Trophoblast cell (in vitro differentiated cells and primary cell): ENCODE measurements at regions not wholly inside any gene's neighbourhood (a gene's known extent, or its start where the extent isn't known, plus 50 kb on each side); places are given as distances from the start of the nearest gene placed in this dataset.
"Not testable (repeated sequence)": the region's sequence is repeated elsewhere in the genome, so short reads cannot be mapped to it uniquely, and the experiment has no call there.

Experiments used
- DNase-seq, 2 donors: peaks; one replicate each; pipeline ENCODE4 v3.0.0-alpha.2; 2016
- H2AFZ ChIP-seq: 2 replicates; pipeline ENCODE4 v1.6.1; 2013; ENCODE audit warnings: low read length, moderate library complexity, mild to moderate bottlenecking; ENCODE audit not compliant: insufficient read depth, poor library complexity
- H2AK5ac ChIP-seq: 2 replicates; pipeline ENCODE4 v1.6.1; 2013; ENCODE audit warnings: mild to moderate bottlenecking, low read length
- H2BK120ac ChIP-seq: 2 replicates; pipeline ENCODE4 v1.6.1; 2013; ENCODE audit warnings: low read length, mild to moderate bottlenecking, moderate library complexity; ENCODE audit not compliant: insufficient read depth, poor library complexity
- H2BK12ac ChIP-seq: 2 replicates; pipeline ENCODE4 v1.6.1; 2013; ENCODE audit warnings: mild to moderate bottlenecking, low read length, moderate library complexity
- H2BK5ac ChIP-seq: 2 replicates; pipeline ENCODE4 v1.6.1; 2013; ENCODE audit warnings: low read length, low read depth, moderate library complexity, mild to moderate bottlenecking; ENCODE audit not compliant: poor library complexity
- H3K14ac ChIP-seq: 2 replicates; pipeline ENCODE4 v1.6.1; 2013; ENCODE audit warnings: mild to moderate bottlenecking, low read length
- H3K18ac ChIP-seq: 2 replicates; pipeline ENCODE4 v1.6.1; 2013; ENCODE audit warnings: mild to moderate bottlenecking, low read length
- H3K23ac ChIP-seq: 2 replicates; pipeline ENCODE4 v1.6.1; 2013; ENCODE audit warnings: low read length
- H3K27ac ChIP-seq: 2 replicates; pipeline ENCODE4 v1.5.1; 2013; ENCODE audit warnings: low read depth, mild to moderate bottlenecking, inconsistent platforms, low read length, moderate library complexity
- H3K27me3 ChIP-seq: 2 replicates; pipeline ENCODE4 v1.6.1; 2013; ENCODE audit warnings: inconsistent platforms, mild to moderate bottlenecking, low read length, moderate library complexity; ENCODE audit not compliant: insufficient read depth
- H3K36me3 ChIP-seq, 2 experiments: 1 replicate in 1 of 2; 2 replicates in 1 of 2; pipeline ENCODE4 v1.6.1; 2013; ENCODE audit warnings: low read length in 2 of 2, mild to moderate bottlenecking in 2 of 2, moderate library complexity in 1 of 2; ENCODE audit not compliant: insufficient read depth in 2 of 2, control insufficient read depth in 1 of 2
- H3K4ac ChIP-seq: 2 replicates; pipeline ENCODE4 v1.6.1; 2013; ENCODE audit warnings: low read depth, mild to moderate bottlenecking, low read length, moderate library complexity
- H3K4me1 ChIP-seq, 2 experiments: 1 replicate in 1 of 2; 2 replicates in 1 of 2; pipeline ENCODE4 v1.6.1; 2013; ENCODE audit warnings: low read length in 2 of 2, mild to moderate bottlenecking in 2 of 2, moderate library complexity in 1 of 2; ENCODE audit not compliant: insufficient read depth in 2 of 2, control insufficient read depth in 1 of 2
- H3K4me2 ChIP-seq: 2 replicates; pipeline ENCODE4 v1.6.1; 2013; ENCODE audit warnings: inconsistent platforms, mild to moderate bottlenecking, low read length, moderate library complexity
- H3K4me3 ChIP-seq: 2 replicates; pipeline ENCODE4 v1.5.1; 2013; ENCODE audit warnings: mild to moderate bottlenecking, low read depth, low read length, inconsistent platforms
- H3K79me1 ChIP-seq: one replicate; pipeline ENCODE4 v1.6.1; 2013; ENCODE audit warnings: low read length
- H3K79me2 ChIP-seq: 2 replicates; pipeline ENCODE4 v1.6.1; 2013; ENCODE audit warnings: low read length, mild to moderate bottlenecking; ENCODE audit not compliant: control insufficient read depth, insufficient read depth, poor library complexity
- H3K9ac ChIP-seq: 2 replicates; pipeline ENCODE4 v1.6.1; 2013; ENCODE audit warnings: mild to moderate bottlenecking, low read length
- H3K9me3 ChIP-seq: 2 replicates; pipeline ENCODE4 v1.6.1; 2013; ENCODE audit warnings: low read depth, mild to moderate bottlenecking, control low read depth, inconsistent platforms, low read length; ENCODE audit not compliant: insufficient read depth
- H4K12ac ChIP-seq: 2 replicates; pipeline ENCODE4 v1.6.1; 2013; ENCODE audit warnings: low read depth, mild to moderate bottlenecking, low read length, moderate library complexity
- H4K8ac ChIP-seq: 2 replicates; pipeline ENCODE4 v1.6.1; 2013; ENCODE audit warnings: low read depth, mild to moderate bottlenecking, low read length, moderate library complexity
- H4K91ac ChIP-seq: one replicate; pipeline ENCODE4 v1.6.1; 2013; ENCODE audit warnings: low read depth, mild to moderate bottlenecking, low read length, moderate library complexity
- WGBS: extraction: QIAGEN DNeasy Blood & Tissue Kit; methylation state at CpG from one replicate; pipeline ENCODE4 v1.1.7; 2013; ENCODE audit warnings: missing lambda C conversion rate; ENCODE audit not compliant: insufficient read length, insufficient coverage; ENCODE audit errors: extremely low coverage; 5-methylcytosine and 5-hydroxymethylcytosine counted together

- no peak overlapping the region for H3K18ac ChIP-seq
- H2BK120ac ChIP-seq: no peak overlapping the region
- no peaks in the 10 kb centered on the region for H3K9me3 ChIP-seq
- no CpG with 5 or more reads among the region's 3 CpGs for WGBS
- no peak overlapping the region for H3K4me3 ChIP-seq
- H3K4me2 ChIP-seq: no peak overlapping the region
- peaks cover 5 to 7% of the 10 kb centered on the region in 2 experiments for H3K4me1 ChIP-seq
- no peaks in the 10 kb centered on the region for H3K27me3 ChIP-seq
- H3K9ac ChIP-seq: no peak overlapping the region
- H2BK12ac ChIP-seq: no peak overlapping the region
- no peak overlapping the region for H4K12ac ChIP-seq
- H2AK5ac ChIP-seq: no peak overlapping the region
- no peak overlapping the region for H3K27ac ChIP-seq
- no peak overlapping the region for H4K91ac ChIP-seq
- H3K14ac ChIP-seq: no peak overlapping the region
- H3K79me2 ChIP-seq: no peaks in the 10 kb centered on the region
- H2BK5ac ChIP-seq: no peak overlapping the region
- H4K8ac ChIP-seq: no peak overlapping the region
- DNase-seq: no peak
- no peaks in the 10 kb centered on the region for H3K79me1 ChIP-seq
- no peak overlapping the region for H3K4ac ChIP-seq
- no peaks in the 10 kb centered on the region for H3K36me3 ChIP-seq
- H2AFZ ChIP-seq: no peak overlapping the region
- H3K23ac ChIP-seq: no peak overlapping the region
Measured at GRCh38 chr13:79185580-79185979, 220.5 kb downstream of the RBM26 start.

- H3K4me2 ChIP-seq: no peak overlapping the region
- no peak overlapping the region for H2BK12ac ChIP-seq
- H2AK5ac ChIP-seq: no peak overlapping the region
- H4K91ac ChIP-seq: no peak overlapping the region
- H4K8ac ChIP-seq: no peak overlapping the region
- H2AFZ ChIP-seq: no peak overlapping the region
- no peak overlapping the region for H3K4me3 ChIP-seq
- H3K27ac ChIP-seq: peak overlapping the region; percentile 16
- DNase-seq: peak; percentile 53 to 68
- H3K14ac ChIP-seq: no peak overlapping the region
- H3K23ac ChIP-seq: no peak overlapping the region
- no peaks in the 10 kb centered on the region for H3K36me3 ChIP-seq
- peak overlapping the region; percentile 50 for H2BK5ac ChIP-seq
- no peak overlapping the region for H2BK120ac ChIP-seq
- H3K79me2 ChIP-seq: no peaks in the 10 kb centered on the region
- no peaks in the 10 kb centered on the region for H3K27me3 ChIP-seq
- H3K9ac ChIP-seq: no peak overlapping the region
- H3K79me1 ChIP-seq: no peaks in the 10 kb centered on the region
- no peak overlapping the region for H3K4ac ChIP-seq
- no peak overlapping the region for H4K12ac ChIP-seq
- no CpG with 5 or more reads among the region's 2 CpGs for WGBS
- H3K9me3 ChIP-seq: no peaks in the 10 kb centered on the region
- H3K4me1 ChIP-seq: peaks cover 5 to 7% of the 10 kb centered on the region in 2 experiments
- H3K18ac ChIP-seq: no peak overlapping the region
Measured at GRCh38 chr13:79183231-79183630, 222.8 kb downstream of the RBM26 start.

GRCh38 chr13:79173691-79174090, 232.4 kb downstream of the RBM26 start:
- H3K79me2 ChIP-seq, H3K27me3 ChIP-seq, H3K23ac ChIP-seq, DNase-seq, H2AFZ ChIP-seq, H3K9me3 ChIP-seq, H4K91ac ChIP-seq, H4K8ac ChIP-seq, H2BK5ac ChIP-seq, H4K12ac ChIP-seq, H3K14ac ChIP-seq, H3K4me2 ChIP-seq, H3K36me3 ChIP-seq, H3K4ac ChIP-seq, H3K27ac ChIP-seq, H3K18ac ChIP-seq, H3K79me1 ChIP-seq, H3K4me3 ChIP-seq, H3K4me1 ChIP-seq, H3K9ac ChIP-seq, H2AK5ac ChIP-seq, H2BK12ac ChIP-seq, H2BK120ac ChIP-seq: not testable (repeated sequence)

- not testable (repeated sequence) for H3K36me3 ChIP-seq, DNase-seq, H2AFZ ChIP-seq, H3K4me1 ChIP-seq, H4K8ac ChIP-seq, H3K4me3 ChIP-seq, H3K27ac ChIP-seq, H3K9me3 ChIP-seq, H3K4me2 ChIP-seq, H4K91ac ChIP-seq, H3K9ac ChIP-seq, H3K79me1 ChIP-seq, H3K18ac ChIP-seq, H2BK120ac ChIP-seq, H2BK12ac ChIP-seq, H3K14ac ChIP-seq, H3K4ac ChIP-seq, H2BK5ac ChIP-seq, H3K23ac ChIP-seq, H2AK5ac ChIP-seq, H3K79me2 ChIP-seq, H3K27me3 ChIP-seq, H4K12ac ChIP-seq
Measured at GRCh38 chr13:79172924-79173323, 233.1 kb downstream of the RBM26 start.
